ENCODE measurements at regions not wholly inside any gene's neighbourhood (a gene's known extent, or its start where the extent isn't known, plus 50 kb on each side); places are given as distances from the start of the nearest gene placed in this dataset.

GRCh38 chr1:25055961-25056360, 125.9 kb upstream of the RUNX3 start:
- Histone ChIP-seq H3K4me1 (ENCODE audit: control insufficient read depth, insufficient read depth, low read length) (no peaks in the 10 kb centered on the region), H3K36me3 (ENCODE audit: control insufficient read depth, insufficient read depth, low read length) (no peaks in the 10 kb centered on the region), H3K9ac (ENCODE audit: low read depth, low read length) (no peak overlapping the region), H4K8ac (ENCODE audit: low read depth in 2 of 2, low read length in 2 of 2) (no peak overlapping the region), H3K9me1 (ENCODE audit: insufficient read depth, low read length) (no peaks in the 10 kb centered on the region; the same call in 1 of the 2 replicates), H3K4me2 (ENCODE audit: low read depth, low read length) (no peak overlapping the region), H3K79me1 (ENCODE audit: low read depth in 1 of 2, low read length in 2 of 2) (no peaks in the 10 kb centered on the region), H4K91ac (ENCODE audit: insufficient read depth, low read depth, low read length) (no peak overlapping the region), H4K5ac (ENCODE audit: low read depth, low read length) (no peak overlapping the region), H2BK20ac (ENCODE audit: low read depth, low read length) (no peak overlapping the region), H3K14ac (replicated peaks; ENCODE audit: low read depth, low read length) (no peak overlapping the region), H3K4ac (ENCODE audit: low read depth, low read length) (no peak overlapping the region), H2AFZ (replicated peaks; ENCODE audit: low read length, poor library complexity) (peak overlapping the region; percentile 39), H3K23ac (ENCODE audit: low read depth, low read length) (no peak overlapping the region), H3K27ac (ENCODE audit: insufficient read depth, low read length) (no peak overlapping the region), H2BK15ac (ENCODE audit: low read depth, low read length) (no peak overlapping the region), H3K27me3 (ENCODE audit: control insufficient read depth, insufficient read depth, low read length) (peaks cover 66% of the 10 kb centered on the region), H2BK120ac (ENCODE audit: low read depth, low read length) (no peak overlapping the region), H3K56ac (ENCODE audit: extremely low read depth, insufficient read depth, low read length) (no peak overlapping the region), H2BK5ac (ENCODE audit: low read depth, low read length, poor library complexity, severe bottlenecking) (no peak overlapping the region), H4K20me1 (ENCODE audit: insufficient read depth, low read length) (no peaks in the 10 kb centered on the region), H3K4me3 (ENCODE audit: insufficient read depth, low read depth, low read length) (no peak overlapping the region), H3K9me3 (ENCODE audit: control insufficient read depth, insufficient read depth, low read length) (no peaks in the 10 kb centered on the region), H2AK5ac (ENCODE audit: low read depth, low read length) (no peak overlapping the region), H3K18ac (ENCODE audit: low read depth, low read length) (no peak overlapping the region), H2AK9ac (replicated peaks; ENCODE audit: low read depth, low read length, poor library complexity) (no peak overlapping the region)
- DNase-seq (no peak), ATAC-seq (ENCODE audit: low read depth) (no peak)
- dilution Hi-C loops (cut with HindIII; ENCODE audit: low sequenced_read_pairs, unreplicated experiment) (no loop called here), in situ Hi-C loops (cut with MboI; ENCODE audit: low sequenced_read_pairs) (no loop called here), intact Hi-C loops (cut with micrococcal nuclease) (no loop called here)
- ChIA-PET POLR2A (ENCODE audit: unreplicated experiment) (no interaction called here), CTCF (no interaction called here)
- WGBS, 2 experiments (ENCODE audit: extremely low coverage in 2 of 2, insufficient read length in 1 of 2), result no CpG with 5 or more reads among the region's 5 CpGs
- TF ChIP-seq, protein P1, sequence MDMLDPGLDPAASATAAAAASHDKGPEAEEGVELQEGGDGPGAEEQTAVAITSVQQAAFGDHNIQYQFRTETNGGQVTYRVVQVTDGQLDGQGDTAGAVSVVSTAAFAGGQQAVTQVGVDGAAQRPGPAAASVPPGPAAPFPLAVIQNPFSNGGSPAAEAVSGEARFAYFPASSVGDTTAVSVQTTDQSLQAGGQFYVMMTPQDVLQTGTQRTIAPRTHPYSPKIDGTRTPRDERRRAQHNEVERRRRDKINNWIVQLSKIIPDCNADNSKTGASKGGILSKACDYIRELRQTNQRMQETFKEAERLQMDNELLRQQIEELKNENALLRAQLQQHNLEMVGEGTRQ (IDR thresholded peaks at IDR 0.05; ENCODE audit: low read depth, low read length), result no peak
- no peak for TF ChIP-seq CEBPB (IDR thresholded peaks at IDR 0.05; ENCODE audit: low read depth, low read length)
- no peak for TF ChIP-seq BHLHE40 (IDR thresholded peaks at IDR 0.05; ENCODE audit: low read depth, low read length)
- TF ChIP-seq, protein P2, sequence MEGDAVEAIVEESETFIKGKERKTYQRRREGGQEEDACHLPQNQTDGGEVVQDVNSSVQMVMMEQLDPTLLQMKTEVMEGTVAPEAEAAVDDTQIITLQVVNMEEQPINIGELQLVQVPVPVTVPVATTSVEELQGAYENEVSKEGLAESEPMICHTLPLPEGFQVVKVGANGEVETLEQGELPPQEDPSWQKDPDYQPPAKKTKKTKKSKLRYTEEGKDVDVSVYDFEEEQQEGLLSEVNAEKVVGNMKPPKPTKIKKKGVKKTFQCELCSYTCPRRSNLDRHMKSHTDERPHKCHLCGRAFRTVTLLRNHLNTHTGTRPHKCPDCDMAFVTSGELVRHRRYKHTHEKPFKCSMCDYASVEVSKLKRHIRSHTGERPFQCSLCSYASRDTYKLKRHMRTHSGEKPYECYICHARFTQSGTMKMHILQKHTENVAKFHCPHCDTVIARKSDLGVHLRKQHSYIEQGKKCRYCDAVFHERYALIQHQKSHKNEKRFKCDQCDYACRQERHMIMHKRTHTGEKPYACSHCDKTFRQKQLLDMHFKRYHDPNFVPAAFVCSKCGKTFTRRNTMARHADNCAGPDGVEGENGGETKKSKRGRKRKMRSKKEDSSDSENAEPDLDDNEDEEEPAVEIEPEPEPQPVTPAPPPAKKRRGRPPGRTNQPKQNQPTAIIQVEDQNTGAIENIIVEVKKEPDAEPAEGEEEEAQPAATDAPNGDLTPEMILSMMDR (conservative IDR thresholded peaks at IDR 0.05; ENCODE audit: low read depth, low read length), result no peak
- no peak for TF ChIP-seq CHD1 (IDR thresholded peaks at IDR 0.05; ENCODE audit: low read depth, low read length)
- TF ChIP-seq, protein P3, sequence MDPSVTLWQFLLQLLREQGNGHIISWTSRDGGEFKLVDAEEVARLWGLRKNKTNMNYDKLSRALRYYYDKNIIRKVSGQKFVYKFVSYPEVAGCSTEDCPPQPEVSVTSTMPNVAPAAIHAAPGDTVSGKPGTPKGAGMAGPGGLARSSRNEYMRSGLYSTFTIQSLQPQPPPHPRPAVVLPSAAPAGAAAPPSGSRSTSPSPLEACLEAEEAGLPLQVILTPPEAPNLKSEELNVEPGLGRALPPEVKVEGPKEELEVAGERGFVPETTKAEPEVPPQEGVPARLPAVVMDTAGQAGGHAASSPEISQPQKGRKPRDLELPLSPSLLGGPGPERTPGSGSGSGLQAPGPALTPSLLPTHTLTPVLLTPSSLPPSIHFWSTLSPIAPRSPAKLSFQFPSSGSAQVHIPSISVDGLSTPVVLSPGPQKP (IDR thresholded peaks at IDR 0.05; ENCODE audit: borderline replicate concordance, low read depth, low read length), result no peak
- no peak for TF ChIP-seq RCOR1 (IDR thresholded peaks at IDR 0.05; ENCODE audit: insufficient replicate concordance, low read length)
- no peak for TF ChIP-seq RAD21 (IDR thresholded peaks at IDR 0.05; ENCODE audit: low read length)
- TF ChIP-seq MAZ (IDR thresholded peaks at IDR 0.05; ENCODE audit: borderline replicate concordance, low read depth, low read length), result no peak
- no peak for TF ChIP-seq MAFK (IDR thresholded peaks at IDR 0.05; ENCODE audit: low read depth, low read length)
- no peak for TF ChIP-seq NFE2L2 (IDR thresholded peaks at IDR 0.05; ENCODE audit: low read depth, low read length)
- TF ChIP-seq POLR2A (IDR thresholded peaks at IDR 0.05; ENCODE audit: low read depth, low read length), result no peak
- TF ChIP-seq FOS (IDR thresholded peaks at IDR 0.05; ENCODE audit: low read depth, low read length), result no peak
- TF ChIP-seq SMC3 (IDR thresholded peaks at IDR 0.05; ENCODE audit: low read depth, low read length), result no peak
- TF ChIP-seq RFX5 (IDR thresholded peaks at IDR 0.05; ENCODE audit: low read depth, low read length), result no peak
- TF ChIP-seq MXI1 (IDR thresholded peaks at IDR 0.05; ENCODE audit: borderline replicate concordance, low read depth, low read length), result no peak
- no TSS peak for BruUV-seq (replicated peaks)

Measured in IMR-90 (cell line).